GM21447 (cell line): ENCODE measurements at regions not wholly inside any gene's neighbourhood (a gene's known extent, or its start where the extent isn't known, plus 50 kb on each side); places are given as distances from the start of the nearest gene placed in this dataset.
"Not testable (repeated sequence)": the region's sequence is repeated elsewhere in the genome, so short reads cannot be mapped to it uniquely, and the experiment has no call there.

Experiments used
- ATAC-seq: cut with Tn5 transposase; IDR thresholded peaks from one replicate; pipeline ENCODE4 v1.9.1; 2021; ENCODE audit not compliant: unreplicated experiment

DNA sequence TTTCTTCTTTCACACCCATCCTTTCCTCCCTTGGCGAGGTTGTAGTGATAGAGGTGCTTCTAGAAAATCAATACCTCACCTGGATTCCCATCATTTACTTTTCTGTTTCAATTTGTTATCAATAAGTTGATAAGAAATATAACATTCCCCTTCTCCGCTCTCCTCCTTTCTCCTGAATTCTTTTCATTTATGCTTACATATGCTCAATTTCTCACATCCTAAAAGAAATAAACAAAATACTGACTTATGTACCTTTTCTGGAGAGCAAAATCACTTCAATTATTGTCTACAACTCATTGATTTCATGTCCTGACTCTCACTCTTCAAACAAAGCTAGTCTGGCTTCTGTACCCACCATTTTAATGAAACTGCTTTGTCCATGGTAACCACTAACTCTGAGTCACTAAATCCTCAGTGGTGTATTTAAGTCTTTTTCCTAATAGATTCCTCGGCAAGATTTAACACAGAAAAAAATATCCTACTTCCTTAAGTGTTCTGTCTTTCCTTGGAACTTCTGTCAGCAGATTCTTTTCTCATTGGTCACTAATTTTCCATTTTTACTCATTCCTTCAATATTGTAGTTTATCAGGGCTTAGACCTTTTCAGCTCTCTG is 289.6 kb downstream of the RFPL4B start:
- no peak for ATAC-seq

- ATAC-seq, result no peak
These were observed 292.3 kb downstream of the RFPL4B start for GRCh38 chr6:112639391-112639831.

DNA sequence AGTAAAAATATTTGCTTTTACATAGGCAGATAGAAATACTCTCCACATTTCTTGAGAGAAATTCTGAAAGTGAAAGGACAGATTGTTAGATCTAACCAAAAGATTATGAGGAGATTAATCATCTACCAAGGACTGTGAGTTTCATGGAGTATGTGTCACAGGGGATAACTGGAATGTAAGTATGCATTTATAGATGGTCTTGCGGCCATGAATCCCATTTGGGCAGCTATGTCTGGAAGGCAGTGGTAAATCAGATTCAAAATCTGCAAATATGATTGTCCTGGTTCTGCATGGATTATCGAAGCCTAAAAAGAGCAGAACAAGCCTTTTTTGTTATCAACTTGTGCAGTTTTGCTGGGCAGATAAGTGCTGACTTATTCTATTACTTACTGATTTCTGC is 293.8 kb downstream of the RFPL4B start:
- ATAC-seq, result no peak

- ATAC-seq, result no peak
These were observed 302.7 kb downstream of the RFPL4B start for GRCh38 chr6:112649853-112650252.

GRCh38 chr6:112651239-112651638 is 304.1 kb downstream of the RFPL4B start:
- no peak for ATAC-seq

- ATAC-seq, result no peak
These were observed 312.8 kb downstream of the RFPL4B start for GRCh38 chr6:112659912-112660311.

DNA sequence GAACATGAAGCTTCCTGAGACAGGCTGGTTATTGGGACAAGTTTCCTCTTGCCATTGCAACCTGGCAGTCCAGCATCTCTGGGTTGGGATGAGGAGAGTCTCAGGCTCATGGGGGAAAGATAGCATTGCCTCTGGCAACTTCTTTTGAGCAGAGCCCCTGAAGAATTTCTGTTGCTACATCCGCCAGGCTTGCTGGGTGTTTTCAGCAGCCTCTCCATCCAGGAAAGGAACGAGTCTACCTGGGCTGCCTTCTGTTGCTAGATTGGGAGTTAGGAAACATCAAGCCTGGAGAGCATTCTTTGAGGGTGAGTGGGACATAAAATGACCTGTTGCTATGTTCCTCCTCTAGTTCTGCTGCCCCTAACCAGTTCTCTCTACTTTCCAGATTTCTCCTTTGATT is 313.5 kb downstream of the RFPL4B start:
- ATAC-seq, result no peak

- no peak for ATAC-seq
These were observed 316.6 kb downstream of the RFPL4B start for GRCh38 chr6:112663698-112664097.

DNA sequence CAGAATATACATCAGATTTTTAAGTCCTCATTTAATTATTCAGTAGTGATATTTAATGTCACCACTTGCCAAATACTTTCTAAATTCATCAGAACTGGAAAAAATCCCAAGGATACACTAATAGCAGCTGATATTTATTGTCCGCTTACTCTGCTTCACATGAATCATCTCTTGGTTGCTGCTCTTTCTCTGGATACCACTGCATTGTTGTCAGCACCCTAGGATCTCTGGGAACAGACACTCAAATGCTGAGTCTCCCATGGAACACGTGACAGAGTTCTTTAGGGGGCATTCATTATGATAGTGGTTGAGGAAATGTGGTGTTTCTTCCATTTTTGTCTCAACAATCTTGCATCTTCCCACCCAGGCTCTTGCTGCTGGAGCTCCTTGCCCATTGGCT is 318.0 kb downstream of the RFPL4B start:
- no peak for ATAC-seq

GRCh38 chr6:112665815-112666214 is 318.7 kb downstream of the RFPL4B start:
- ATAC-seq, result no peak

DNA sequence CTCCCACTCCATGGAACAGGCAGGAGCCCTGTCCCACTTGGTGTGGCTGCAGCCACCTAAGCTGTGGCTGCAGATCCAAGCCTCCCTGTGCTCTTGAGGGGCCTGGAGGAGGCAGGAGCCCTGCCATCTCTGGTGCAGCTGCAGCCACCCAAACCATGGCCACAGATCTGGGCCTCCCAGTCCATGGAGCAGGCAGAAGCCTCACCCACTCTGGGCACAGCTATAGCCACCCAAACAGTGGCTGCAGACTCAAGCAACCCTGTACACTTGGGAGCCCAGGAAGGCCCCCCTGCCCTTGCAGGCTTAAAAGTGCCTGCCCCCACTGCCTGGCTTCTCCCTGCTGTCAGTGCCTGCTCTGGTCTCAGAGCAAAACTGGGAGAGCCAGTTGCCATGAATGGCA is 320.3 kb downstream of the RFPL4B start:
- ATAC-seq, result no peak

DNA sequence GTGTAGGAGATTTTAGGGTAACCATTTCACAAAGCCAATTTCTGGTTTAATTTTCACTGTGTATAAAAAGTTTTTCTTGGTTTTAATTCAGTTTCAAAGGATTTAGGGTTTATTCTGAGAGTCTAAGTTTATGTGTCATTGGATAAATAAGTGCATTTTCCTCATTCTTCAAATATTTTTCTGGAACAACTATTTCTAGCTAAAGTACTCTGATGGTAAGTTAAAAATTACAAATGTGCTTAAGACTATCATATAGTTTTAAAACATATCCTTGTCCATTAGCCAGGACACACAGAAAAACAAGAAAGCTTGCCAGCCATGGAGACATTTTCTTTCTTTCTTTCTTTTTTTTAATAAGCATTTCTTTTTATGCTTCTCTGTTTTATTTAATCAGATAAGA is 333.0 kb downstream of the RFPL4B start:
- ATAC-seq, result no peak

DNA sequence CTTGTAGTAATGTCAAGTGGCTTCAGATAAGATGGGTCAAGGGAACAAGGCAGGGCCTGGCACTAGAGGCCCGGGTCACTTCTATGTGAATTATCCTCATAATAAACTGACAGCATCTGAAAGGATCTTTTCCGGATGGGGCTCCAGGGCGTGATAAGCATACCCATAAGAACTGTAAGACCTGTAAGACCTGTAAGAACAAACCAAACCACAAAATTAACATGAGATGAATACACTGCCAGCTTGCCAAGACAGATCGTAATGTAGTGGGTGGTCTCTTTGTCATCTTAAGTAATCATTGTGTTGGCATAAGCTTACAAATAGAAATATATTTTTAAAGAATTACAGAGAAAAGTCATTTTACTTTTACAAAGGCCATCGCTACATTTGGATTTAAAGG is 334.9 kb downstream of the RFPL4B start:
- no peak for ATAC-seq

GRCh38 chr6:112683106-112683505 is 336.0 kb downstream of the RFPL4B start:
- ATAC-seq, result no peak

DNA sequence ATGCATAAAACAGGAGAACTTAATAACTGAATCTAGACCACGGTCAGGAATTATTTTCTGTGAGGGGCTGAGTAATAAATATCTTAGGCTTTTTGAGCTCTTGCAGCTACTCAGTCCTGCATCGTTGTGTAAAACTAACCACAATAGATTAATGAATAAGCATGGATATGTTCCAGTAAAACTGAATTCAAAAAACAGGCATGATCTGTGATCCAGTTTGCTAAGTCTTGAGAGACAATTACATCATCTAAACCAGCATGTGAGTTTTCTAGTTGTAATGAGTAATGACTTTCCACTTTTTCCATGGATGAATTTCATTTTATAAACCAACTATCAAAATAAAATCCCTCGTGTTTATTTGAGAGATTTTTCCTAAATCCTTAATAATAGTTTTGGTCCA is 336.8 kb downstream of the RFPL4B start:
- ATAC-seq, result no peak

GRCh38 chr6:112685521-112686220 is 338.5 kb downstream of the RFPL4B start:
- ATAC-seq, result not testable (repeated sequence)

- ATAC-seq, result not testable (repeated sequence)
These were observed 341.5 kb downstream of the RFPL4B start for GRCh38 chr6:112688487-112689165.

GRCh38 chr6:112689183-112689858 is 342.2 kb downstream of the RFPL4B start:
- not testable (repeated sequence) for ATAC-seq

GRCh38 chr6:112690497-112691202 is 343.5 kb downstream of the RFPL4B start:
- ATAC-seq, result no peak

- no peak for ATAC-seq
These were observed 344.2 kb downstream of the RFPL4B start for GRCh38 chr6:112691289-112691688.

DNA sequence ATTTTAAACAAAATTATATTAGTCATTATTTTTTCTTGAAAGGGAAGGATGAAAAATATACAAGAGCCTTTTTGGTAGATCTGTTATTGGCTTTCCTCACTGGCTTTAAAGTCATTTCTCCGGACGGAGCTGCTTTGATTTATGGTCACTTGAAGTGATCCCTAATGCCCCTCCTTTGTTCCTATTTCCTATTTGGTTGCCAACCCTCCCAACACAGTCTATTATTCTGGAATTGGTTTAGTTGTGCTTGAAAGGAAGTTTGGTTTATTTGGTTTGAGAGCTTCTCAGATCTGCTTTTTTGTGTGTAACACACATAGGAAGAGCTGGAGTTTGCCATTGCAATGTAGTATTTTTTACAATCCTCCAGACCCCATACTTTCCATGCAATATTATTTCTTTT is 347.9 kb downstream of the RFPL4B start:
- no peak for ATAC-seq
